ENCODE measurements at regions not wholly inside any gene's neighbourhood (a gene's known extent, or its start where the extent isn't known, plus 50 kb on each side); places are given as distances from the start of the nearest gene placed in this dataset.

DNA sequence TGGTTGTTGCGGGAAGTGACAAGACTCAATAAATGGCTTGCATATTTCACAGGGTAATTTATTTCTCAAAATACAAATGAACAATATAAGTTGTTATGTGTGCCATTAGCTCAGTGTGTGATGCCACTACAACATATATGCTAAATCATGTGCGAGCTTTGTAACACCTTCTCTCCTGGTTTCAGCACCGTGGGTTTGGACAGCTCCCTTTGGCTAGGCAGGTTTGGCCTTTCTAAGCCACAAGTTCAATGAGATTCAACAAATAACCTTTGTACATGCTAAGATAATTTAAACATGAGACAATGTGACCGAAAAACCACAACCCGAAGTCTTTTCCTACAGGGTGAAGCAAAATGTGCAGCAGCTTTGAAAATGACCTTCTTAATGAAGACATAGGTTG, 563.9 kb downstream of the TMEM114 start:
- H3K4me3 ChIP-seq (ENCODE audit: control insufficient read depth, low read depth, low read length) = no peak overlapping the region
- TF ChIP-seq, protein P1, sequence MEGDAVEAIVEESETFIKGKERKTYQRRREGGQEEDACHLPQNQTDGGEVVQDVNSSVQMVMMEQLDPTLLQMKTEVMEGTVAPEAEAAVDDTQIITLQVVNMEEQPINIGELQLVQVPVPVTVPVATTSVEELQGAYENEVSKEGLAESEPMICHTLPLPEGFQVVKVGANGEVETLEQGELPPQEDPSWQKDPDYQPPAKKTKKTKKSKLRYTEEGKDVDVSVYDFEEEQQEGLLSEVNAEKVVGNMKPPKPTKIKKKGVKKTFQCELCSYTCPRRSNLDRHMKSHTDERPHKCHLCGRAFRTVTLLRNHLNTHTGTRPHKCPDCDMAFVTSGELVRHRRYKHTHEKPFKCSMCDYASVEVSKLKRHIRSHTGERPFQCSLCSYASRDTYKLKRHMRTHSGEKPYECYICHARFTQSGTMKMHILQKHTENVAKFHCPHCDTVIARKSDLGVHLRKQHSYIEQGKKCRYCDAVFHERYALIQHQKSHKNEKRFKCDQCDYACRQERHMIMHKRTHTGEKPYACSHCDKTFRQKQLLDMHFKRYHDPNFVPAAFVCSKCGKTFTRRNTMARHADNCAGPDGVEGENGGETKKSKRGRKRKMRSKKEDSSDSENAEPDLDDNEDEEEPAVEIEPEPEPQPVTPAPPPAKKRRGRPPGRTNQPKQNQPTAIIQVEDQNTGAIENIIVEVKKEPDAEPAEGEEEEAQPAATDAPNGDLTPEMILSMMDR (IDR thresholded peaks at IDR 0.05; ENCODE audit: control insufficient read depth, insufficient read depth, low read depth, low read length, missing control alignments) = no peak
- no peak for DNase-seq (ENCODE audit: low read depth)

DNA sequence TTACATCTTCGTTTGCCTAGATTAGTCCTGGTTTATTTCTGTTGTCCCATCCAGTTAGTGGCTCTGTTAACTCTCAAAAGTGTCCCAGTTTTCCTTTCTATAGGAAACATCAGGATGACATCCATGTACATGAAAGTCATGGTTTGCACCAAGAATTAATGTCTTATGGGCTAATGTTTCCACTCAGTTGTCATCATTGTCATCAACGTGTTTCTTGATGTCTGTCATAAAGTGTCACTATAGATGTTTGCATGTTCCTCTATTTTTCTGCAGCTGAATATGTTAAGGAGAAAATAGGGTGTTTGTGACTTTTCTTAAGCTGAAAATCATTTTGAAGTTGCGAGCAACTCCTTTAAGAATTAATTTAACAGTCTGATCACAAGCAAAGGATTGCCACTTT, 567.0 kb downstream of the TMEM114 start:
- no peak for DNase-seq (ENCODE audit: low read depth)
- TF ChIP-seq, protein P1 (IDR thresholded peaks at IDR 0.05; ENCODE audit: control insufficient read depth, insufficient read depth, low read depth, low read length, missing control alignments) = no peak
- no peak overlapping the region for H3K4me3 ChIP-seq (ENCODE audit: control insufficient read depth, low read depth, low read length)

DNA sequence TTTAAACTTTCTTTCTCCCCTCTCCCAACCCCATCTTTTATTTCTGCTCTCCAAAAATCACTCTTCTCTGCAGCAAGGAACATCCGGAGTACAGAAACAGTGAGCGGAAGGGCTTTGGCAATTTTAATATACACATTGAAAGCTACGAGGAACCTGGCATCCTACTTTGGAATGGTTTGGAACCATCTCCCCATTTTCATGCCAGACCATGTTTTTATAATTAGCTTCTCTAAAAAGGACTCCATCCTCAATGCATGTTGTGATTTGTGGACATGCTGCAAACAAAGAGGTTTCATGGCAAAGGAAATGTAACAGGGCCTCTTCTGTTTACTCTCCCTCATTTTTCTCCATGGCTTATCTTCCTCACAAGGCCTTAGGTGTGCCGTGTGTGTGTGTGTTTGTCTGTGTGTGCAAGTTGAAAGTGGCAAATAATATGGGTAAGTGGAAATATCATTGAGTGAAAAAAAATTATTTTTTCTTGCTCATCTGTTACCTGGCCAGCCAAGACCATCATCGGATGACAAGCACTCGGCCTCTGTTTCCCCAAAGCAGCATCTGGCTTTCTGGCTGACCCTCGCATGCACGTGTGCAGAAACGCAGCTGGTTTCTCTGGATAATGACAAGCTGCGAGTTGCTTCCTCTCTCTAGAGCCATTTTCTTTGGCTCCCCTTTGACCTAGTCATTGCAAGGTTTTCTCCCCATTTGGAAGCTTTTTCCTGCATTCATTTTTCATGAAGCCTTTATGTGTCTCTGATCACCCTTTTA, 585.0 kb downstream of the TMEM114 start:
- TF ChIP-seq, protein P1 (IDR thresholded peaks at IDR 0.05; ENCODE audit: control insufficient read depth, insufficient read depth, low read depth, low read length, missing control alignments) = no peak
- no peak for DNase-seq (ENCODE audit: low read depth)
- H3K4me3 ChIP-seq (ENCODE audit: control insufficient read depth, low read depth, low read length) = no peak overlapping the region

DNA sequence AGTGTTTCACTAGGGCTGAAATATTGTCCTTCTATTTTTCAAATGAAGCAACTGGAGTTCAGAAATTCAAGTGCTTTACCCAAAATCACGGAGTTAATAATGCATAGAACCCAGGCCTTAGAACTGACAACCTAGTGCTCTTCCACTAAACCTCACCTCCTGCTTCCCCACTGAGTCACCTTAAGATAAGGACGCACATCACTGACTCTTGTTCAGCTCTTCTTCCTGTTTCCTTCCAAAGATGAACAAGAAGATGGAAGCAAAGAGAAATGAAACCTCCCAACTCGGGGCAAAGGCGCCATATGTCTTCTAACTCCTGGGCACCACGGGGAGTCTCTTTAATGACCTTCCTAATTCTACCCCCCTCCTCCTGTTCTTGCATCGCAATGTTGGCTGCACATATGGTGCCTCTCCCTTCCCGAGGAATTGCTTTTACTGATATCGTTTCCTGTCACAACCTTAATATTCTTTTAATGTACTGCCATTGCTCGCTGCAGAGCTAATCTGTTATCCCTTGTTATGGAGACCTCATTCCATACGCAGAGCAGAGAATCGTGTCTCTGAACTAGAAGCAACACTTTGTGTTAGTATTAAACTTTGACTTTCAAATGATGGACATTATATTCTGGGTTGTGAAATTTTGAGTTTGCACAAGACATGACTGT, 591.4 kb downstream of the TMEM114 start:
- TF ChIP-seq, protein P1 (IDR thresholded peaks at IDR 0.05; ENCODE audit: control insufficient read depth, insufficient read depth, low read depth, low read length, missing control alignments) = no peak
- no peak overlapping the region for H3K4me3 ChIP-seq (ENCODE audit: control insufficient read depth, low read depth, low read length)
- no peak for DNase-seq (ENCODE audit: low read depth)

DNA sequence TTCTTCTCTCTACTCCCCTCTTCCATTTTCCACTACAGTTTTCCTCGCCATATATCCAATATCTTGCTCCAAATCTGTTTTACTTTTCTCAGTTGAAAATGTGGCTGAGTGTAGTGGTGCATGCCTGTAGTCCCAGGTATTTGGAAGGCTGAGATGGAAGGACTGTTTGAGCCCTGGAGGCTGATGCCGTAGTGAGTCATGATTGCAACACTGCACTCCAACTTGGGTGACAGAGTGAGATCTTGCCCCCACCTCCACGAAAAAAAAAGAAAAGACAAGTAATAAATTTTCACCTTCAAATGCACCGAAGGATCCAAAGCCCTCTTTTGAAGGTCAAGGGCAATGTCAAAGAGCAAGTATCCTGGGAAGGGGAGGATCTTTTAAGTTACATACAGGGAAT, 592.3 kb downstream of the TMEM114 start:
- no peak for DNase-seq (ENCODE audit: low read depth)
- TF ChIP-seq, protein P1 (IDR thresholded peaks at IDR 0.05; ENCODE audit: control insufficient read depth, insufficient read depth, low read depth, low read length, missing control alignments) = no peak
- H3K4me3 ChIP-seq (ENCODE audit: control insufficient read depth, low read depth, low read length) = no peak overlapping the region

DNA sequence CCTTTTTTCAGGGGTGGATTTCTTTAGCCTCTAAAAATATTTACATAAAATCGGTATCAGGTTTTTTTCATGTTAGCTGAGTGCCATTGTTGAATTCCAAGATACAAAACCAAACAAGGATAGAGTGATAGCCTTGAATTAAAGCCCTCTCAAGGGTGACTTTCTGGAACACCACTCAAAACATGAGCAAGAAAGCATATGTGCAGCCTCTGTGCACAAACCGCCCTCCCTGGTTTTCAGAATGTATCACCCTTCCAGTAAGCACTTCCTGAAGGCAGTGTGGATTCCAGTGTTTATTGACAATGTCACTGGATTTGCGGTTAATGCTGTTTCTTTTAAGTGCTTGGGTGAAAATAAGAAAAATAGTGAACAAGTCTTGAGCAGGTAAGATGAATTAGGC, 597.7 kb downstream of the TMEM114 start:
- TF ChIP-seq, protein P1 (IDR thresholded peaks at IDR 0.05; ENCODE audit: control insufficient read depth, insufficient read depth, low read depth, low read length, missing control alignments) = no peak
- no peak for DNase-seq (ENCODE audit: low read depth)
- H3K4me3 ChIP-seq (ENCODE audit: control insufficient read depth, low read depth, low read length) = no peak overlapping the region
